GM21737 (cell line): ENCODE measurements at regions not wholly inside any gene's neighbourhood (a gene's known extent, or its start where the extent isn't known, plus 50 kb on each side); places are given as distances from the start of the nearest gene placed in this dataset.

ENCODE experiments used
- ATAC-seq: cut with Tn5 transposase; IDR thresholded peaks from one replicate; pipeline ENCODE4 v1.9.1; 2021; ENCODE audit warnings: mild to moderate bottlenecking, moderate library complexity; ENCODE audit not compliant: unreplicated experiment

DNA sequence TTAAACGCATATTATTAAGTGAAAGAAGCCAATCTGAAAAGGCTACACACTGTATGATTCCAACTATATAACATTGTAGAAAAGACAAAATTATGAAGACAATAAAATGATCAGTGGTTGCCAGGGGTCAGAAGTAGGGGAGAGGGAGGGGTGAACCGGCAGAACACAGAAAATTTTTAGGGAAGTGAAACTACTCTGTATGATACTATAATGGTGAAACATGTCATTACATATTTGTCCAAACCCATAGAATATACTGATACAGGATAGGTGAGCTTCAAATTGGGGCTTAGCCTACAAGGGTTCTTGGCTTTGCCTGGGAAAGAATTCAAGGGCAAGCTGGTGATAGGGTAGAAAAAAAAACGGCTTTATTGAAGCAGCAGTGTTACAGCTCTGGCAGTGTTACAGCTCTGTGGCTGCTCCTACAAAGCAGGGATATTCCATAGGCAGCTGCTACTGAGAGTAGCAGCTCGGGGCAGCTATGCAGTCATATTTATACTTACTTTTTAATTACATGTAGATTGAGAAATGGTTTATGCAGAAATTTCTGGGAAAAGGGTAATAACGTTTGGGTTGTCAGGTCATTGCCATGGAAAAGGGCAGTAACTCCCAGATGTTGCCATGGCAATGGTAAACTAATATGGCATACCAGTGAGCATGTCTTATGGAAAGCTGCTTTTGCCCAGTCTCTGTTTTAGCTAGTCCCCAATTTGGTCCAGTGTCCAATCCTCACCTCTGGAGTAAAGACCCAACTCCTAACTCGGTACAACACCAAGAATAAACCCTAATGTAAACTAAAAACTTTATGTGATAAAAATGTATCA is 125.1 kb upstream of the SLC25A36 start:
- ATAC-seq, result peak; percentile 94

GRCh38 chr3:140821493-140821892 is 120.1 kb upstream of the SLC25A36 start:
- no peak for ATAC-seq

DNA sequence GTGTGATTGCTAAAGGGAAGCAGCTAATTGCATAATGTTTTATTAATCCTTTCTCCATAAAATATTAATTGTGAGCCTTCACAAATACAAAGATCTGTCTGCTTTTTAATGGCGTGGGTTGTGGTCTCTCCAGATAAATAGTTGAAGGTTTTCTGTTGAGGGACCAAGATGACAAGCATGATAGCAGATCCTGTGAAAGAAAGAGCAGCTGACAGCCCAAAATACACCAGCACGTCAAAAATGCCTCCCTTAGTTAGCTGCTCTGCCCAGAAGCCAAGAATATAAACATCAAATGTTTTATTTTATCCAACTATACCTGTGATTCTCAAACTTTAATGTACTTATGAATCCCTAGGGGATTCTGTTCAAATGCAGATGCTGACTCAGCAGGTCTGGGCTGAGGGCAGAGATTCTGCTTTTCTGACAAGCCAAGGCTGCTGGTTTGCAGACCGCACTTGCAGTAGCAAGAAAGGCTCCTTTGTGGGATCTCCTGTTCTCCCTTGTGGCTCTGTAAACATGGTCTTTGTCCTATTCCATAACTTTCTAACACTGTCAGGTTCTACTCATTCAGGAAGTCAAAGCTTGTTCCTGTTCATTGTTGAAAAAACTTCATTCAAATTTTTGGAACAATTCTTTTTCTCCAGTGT is 119.1 kb upstream of the SLC25A36 start:
- no peak for ATAC-seq

DNA sequence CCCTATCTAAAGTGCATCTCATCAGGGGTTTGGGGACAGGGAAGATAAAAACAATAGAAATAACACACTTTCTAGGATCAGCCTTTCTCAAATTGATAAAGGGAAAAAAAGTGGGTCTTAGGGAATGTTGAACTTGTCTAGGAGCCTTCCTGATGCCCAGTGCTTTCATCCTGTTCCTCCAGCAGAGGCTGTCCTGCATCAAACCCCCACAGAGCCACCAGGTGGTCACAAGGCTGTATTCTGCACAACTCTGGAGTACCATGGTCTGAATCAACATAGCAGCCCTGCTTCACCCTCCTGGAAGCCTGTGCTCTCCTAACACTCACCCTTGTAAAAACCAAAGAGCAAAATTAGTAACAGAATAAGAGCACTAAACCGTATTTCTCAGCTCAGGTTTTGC is 118.5 kb upstream of the SLC25A36 start:
- no peak for ATAC-seq

GRCh38 chr3:140827894-140828293 is 113.7 kb upstream of the SLC25A36 start:
- no peak for ATAC-seq

- no peak for ATAC-seq
Observed at GRCh38 chr3:140828585-140828984, 113.1 kb upstream of the SLC25A36 start.

DNA sequence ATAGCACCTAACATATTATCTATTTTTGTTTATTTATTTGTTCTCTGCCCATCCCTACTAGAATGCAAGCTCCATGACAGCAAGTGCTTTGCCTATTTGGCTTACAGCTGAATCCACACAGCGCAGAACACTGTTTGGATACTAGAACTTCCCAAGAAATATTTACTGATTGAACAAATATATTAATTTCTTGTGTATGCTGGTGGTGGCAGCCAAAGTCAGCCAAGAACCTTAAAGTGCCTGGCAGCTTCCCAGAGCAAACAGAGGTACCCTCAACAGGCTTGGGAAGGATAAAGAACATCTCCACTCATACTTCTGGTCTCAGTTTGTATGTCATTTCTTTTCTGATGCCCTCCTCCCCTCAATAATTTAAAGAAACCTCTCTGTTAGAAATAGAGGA is 111.8 kb upstream of the SLC25A36 start:
- no peak for ATAC-seq

DNA sequence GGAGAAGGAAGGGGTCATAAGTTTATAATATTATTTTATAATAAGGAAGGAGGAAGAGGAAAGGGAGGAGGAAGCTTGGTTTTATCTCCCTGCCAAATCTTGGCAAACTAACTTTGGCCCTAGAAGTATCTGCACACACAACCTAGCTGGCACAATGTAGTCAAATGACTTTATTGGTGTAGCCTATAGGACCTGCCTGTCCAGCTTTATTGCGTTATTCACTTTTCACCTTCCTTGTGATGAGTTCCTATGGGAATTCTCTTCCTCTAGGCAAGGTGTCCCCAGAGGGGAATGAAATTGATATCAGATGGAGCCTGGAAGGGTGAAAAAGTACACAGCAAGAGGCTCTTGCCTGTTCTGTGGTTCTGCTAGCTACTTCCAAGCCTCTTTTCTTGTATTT is 111.2 kb upstream of the SLC25A36 start:
- ATAC-seq, result no peak

DNA sequence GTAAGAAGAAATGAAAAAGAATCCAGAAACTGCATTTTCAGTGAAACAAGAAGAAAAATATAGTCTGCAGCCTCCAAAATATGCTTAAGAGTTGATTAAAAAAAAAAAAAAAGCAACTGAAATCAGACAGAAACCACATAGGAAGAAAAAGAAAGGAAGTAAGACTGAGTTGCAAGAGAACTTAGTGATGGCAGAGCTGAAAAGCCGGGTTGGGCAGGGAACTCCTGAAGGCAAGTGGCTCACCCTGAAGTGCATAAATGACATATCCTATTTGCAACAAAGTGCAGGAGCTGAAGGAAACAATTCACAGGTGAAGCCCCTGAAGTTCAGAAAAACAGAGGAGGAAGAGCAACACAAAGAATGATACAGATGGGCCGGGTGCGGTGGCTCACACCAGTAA is 108.8 kb upstream of the SLC25A36 start:
- no peak for ATAC-seq

DNA sequence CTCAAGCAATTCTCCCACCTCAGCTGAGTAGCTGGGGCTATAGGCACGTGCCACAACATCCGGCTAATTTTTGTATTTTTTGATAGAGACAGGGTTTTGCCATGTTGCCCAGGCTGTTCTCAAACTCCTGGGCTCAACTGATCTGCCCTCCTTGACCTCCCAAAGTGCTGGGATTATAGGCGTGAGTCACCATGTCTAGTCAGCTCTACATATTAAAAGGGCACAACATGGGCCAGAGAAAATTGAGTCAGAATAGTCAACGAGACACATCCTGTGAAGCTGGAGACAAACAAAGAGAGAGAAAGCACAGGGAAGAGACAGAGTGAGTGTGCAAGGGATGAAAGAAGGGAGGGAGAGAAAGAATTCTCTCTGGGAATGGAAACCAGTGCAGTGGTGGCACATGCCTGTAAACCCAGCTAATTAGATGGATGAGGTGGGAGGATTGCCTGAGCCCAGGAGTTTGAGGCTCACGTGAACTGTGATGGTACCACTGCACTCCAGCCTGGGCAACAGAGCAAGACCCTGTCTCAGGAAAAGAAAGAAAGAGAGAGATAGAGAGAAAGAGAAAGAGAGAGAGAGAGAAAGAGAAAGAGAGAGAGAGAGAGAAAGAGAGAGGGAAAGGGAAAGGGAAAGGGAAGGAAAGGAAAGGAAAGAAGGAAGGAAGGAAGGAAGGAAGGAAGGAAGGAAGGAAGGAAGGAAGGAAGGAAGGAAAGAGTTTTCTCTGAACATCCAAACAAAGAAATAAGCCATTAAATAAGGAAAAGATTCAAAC is 107.2 kb upstream of the SLC25A36 start:
- no peak for ATAC-seq

GRCh38 chr3:140842984-140843649 is 98.5 kb upstream of the SLC25A36 start:
- peak; percentile 93 for ATAC-seq

DNA sequence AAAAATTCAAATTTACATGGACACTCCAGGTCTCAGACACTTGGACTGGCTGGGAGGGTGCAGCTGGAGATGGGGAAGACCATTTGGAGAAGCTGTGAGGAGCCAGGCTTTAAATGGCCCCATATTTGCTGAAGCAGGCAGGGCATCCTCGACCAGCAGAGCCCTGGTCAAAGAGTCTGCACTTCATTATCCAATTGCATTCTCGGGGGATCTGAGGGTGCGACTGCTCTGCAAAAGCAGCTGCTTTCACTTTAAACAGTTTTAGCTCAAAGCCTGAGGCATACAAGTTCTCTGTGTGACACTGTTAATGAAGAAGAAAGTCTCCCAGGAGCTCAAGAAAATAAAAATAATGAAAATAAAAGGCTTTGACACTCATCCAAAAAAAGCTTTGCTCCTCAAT is 98.0 kb upstream of the SLC25A36 start:
- peak; percentile 0 for ATAC-seq

- ATAC-seq, result no peak
Observed at GRCh38 chr3:140844072-140844471, 97.6 kb upstream of the SLC25A36 start.

- ATAC-seq, result peak; percentile 49
Observed at GRCh38 chr3:140845882-140846281, 95.8 kb upstream of the SLC25A36 start.

DNA sequence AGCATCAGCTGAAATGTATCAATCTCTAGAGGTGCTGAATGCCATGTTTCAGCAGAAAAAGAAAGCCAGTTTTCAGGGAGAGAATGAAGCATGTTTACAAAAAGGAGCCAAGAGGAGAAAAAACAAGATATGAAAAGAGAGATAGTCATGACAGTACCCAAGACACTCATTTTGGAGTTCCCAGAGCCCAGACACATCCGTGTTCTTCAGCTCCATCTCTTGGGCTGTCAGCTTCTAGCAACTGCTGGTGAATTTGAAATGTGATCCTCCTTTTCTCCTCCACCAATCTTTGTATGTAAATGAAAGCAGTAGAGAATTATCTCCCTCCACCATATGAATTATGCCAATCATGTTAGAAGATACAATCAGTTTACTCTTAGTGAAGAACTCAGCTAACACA is 93.0 kb upstream of the SLC25A36 start:
- no peak for ATAC-seq

DNA sequence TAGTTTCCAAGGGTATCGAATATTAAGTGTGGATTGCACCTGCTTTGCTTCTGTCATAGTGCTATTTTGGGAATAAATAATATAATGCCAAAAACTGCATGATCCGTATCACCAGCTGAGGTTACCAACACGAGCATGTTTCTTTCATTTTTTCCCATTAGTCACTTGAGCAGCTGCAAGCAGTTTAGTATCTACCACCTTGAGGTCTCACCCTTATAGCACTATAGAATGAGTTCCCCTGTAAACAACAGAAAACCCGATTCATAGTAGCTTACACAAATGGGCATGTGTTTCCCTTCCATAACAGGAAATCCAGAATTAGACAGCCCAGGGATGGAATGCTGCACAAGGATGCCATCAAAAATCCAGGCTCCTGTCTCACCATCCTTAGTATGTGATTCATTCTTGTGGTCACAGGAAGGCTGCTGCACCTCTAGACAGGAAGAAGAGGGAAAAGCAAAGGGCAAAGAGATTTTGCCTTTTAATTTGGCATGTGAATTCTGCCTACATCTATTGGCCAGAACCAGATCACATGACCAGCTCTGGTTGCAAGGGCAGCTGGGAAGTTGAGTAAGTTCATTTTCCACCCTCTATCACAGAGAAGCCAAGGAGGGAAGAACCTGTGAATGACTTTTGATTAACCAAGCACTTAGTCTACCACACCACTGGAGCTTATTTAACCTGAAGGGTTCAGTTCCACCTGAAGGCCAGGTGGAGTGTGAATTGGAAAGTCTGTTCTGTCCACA is 91.3 kb upstream of the SLC25A36 start:
- ATAC-seq, result no peak

- ATAC-seq, result no peak
Observed at GRCh38 chr3:140854961-140855360, 86.7 kb upstream of the SLC25A36 start.

DNA sequence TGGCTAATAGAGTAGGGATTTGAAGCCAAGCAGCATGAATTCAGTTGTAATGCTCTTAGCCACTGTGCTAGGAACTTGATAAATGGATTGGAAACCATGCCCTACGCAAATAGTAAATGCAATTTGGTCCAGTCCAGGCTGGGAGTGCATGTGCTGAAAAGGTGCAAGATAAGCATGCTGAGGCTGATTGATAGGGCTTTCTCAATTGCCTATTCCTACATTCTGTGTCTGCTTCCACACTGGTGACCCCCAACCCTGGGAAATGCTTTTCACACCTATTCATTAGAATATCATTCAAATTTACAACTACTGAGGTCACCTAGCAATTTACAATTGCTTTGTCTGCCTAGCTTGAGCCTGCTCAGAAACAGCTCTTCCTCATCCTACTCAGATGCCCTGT is 84.7 kb upstream of the SLC25A36 start:
- ATAC-seq, result no peak

DNA sequence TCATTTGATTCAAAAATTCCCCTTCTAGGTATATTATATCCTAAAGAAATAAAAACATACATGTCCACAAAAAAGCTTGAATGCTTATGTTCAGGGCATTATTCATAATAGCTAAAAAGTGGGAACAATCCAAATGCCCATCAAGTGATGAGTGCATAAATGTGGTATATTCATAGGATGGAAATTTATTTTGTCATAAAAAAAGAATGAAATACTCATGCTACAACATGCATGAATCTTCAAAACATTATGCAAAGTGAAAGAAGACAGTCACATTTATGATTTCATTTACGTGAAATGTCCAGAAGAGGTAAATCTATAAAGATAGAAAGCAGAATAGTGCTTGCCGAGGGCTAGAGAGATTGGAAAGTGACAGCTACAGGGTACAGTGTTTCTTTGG is 83.6 kb upstream of the SLC25A36 start:
- no peak for ATAC-seq

DNA sequence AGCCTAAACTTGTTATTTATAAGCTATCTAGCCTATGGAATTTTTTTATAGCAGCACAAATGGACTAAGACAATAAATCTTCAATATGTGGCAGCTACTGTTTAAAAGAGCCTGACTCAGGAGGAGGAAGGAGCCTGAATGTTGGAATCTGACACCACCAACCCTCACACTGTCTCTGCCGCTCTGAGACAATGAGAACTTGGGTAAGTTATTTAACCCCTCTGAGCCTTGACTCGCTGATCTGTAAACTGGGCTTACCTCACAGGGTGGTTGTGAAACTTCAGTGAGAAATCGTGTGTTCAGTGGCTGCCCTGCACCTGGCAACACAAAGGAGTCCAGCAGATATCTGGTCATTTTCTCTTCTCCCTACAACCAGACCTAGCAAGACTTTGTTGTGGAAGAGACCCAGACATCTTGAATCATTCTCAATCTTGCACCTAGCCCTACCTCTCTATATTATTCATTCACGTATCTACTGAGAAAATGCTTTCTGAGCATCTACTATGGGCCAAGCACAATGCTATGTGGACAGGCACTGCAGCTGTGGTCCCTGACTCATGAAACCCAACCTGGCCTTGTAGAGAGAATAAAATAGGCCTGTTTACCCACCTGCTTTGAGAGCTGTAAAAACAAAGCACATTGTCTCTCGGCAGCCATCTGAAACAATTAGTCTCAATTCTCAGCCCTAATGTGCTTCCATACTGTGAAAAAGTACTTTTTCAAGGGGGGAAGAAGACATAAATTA is 81.9 kb upstream of the SLC25A36 start:
- no peak for ATAC-seq
